ENCODE measurements at regions not wholly inside any gene's neighbourhood (a gene's known extent, or its start where the extent isn't known, plus 50 kb on each side); places are given as distances from the start of the nearest gene placed in this dataset.

DNA sequence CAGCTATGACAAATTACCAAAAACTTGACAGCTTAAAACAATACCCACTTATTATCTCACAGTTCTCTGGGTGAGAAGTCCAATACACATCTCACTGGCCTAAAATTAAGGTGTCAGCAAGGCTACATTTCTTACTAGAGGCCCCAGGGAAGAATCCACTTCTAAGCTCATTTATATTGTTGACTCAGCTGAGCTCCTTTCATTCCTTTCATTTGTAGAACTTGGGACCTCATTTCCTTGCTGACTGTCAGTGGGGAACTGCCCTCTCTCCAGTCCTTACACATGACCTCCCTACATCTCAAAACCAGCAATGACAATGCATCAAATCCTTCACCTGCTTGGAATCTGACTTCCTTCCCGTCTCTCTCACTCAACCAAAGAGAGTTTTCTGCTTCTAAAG lies 240.3 kb downstream of the IPMK start:
- no peaks in the 10 kb centered on the region for H3K27me3 ChIP-seq
- no peak for DNase-seq
- H3K36me3 ChIP-seq: no peaks in the 10 kb centered on the region
- H3K27ac ChIP-seq: no peak overlapping the region
- no peak overlapping the region for H3K9ac ChIP-seq (ENCODE audit: low read depth in 2 of 2, low read length in 2 of 2)
- no peak overlapping the region for H3K4me3 ChIP-seq
- H3K4me1 ChIP-seq: no peaks in the 10 kb centered on the region
- TF ChIP-seq, protein P1, sequence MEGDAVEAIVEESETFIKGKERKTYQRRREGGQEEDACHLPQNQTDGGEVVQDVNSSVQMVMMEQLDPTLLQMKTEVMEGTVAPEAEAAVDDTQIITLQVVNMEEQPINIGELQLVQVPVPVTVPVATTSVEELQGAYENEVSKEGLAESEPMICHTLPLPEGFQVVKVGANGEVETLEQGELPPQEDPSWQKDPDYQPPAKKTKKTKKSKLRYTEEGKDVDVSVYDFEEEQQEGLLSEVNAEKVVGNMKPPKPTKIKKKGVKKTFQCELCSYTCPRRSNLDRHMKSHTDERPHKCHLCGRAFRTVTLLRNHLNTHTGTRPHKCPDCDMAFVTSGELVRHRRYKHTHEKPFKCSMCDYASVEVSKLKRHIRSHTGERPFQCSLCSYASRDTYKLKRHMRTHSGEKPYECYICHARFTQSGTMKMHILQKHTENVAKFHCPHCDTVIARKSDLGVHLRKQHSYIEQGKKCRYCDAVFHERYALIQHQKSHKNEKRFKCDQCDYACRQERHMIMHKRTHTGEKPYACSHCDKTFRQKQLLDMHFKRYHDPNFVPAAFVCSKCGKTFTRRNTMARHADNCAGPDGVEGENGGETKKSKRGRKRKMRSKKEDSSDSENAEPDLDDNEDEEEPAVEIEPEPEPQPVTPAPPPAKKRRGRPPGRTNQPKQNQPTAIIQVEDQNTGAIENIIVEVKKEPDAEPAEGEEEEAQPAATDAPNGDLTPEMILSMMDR (IDR thresholded peaks at IDR 0.05): no peak
- no peaks in the 10 kb centered on the region for H3K9me3 ChIP-seq
- intact Hi-C loops (cut with DNase I): no loop called here

DNA sequence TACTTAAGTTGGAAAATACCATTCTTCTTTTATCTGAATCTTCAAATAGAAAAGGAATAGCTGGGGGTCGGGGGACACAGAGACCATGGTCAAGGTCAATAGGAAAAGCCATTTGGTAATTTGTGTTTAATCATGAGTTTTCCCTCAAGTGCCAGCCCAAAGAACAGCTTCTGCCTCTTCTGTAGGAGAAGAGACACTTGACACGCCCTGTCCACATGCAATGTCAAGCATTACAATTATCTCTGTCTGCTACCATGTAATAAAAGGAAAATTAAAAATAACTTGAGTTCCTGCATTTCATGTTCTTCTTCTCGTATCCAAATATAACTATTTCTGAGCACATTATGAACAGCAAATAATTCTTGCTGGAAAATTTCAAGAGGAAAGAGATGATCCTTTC lies 241.7 kb downstream of the IPMK start:
- Histone ChIP-seq H3K9ac (ENCODE audit: low read depth in 2 of 2, low read length in 2 of 2) (no peak overlapping the region), H3K27ac (no peak overlapping the region), H3K36me3 (no peaks in the 10 kb centered on the region), H3K9me3 (no peaks in the 10 kb centered on the region), H3K4me3 (no peak overlapping the region), H3K4me1 (no peaks in the 10 kb centered on the region), H3K27me3 (no peaks in the 10 kb centered on the region)
- DNase-seq: no peak
- TF ChIP-seq, protein P1 (IDR thresholded peaks at IDR 0.05): no peak
- intact Hi-C loops (cut with DNase I): no loop called here

DNA sequence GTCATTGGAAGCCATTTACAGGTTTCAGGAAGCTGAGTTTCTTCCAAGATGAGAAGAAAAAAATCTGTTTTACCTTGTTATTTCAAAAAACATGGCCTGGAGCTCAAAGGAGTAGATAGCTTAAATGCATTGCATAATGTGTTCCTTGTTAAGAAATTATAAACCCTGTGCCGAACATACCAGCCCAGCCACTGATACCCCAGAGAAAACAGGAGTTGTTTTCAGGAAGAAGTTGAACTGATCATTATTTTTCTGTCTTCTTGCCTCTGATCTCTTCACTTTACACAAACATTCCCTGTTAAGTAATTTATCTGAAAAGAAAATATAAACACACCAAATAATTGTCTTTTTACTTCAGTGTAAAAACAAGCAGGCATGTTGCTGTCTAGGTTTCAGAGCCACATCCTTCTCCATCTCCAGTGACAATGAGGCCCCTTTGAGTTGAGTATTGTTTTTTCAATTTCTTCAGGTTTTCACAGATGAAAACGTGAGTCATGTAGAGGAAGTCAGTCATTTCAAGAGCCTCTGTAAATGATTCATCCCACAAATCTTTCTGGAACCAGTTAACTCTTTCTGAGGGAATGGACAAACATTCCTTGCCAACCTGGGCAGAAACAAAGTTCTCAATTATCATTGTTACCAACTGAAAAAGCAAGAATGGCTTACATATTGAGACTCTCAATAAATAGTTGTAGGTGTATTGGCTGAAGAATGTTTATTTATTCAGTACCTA lies 244.2 kb downstream of the IPMK start:
- intact Hi-C loops (cut with DNase I): no loop called here
- no peaks in the 10 kb centered on the region for H3K4me1 ChIP-seq
- no peak overlapping the region for H3K27ac ChIP-seq
- no peak overlapping the region for H3K9ac ChIP-seq (ENCODE audit: low read depth in 2 of 2, low read length in 2 of 2)
- TF ChIP-seq, protein P1 (IDR thresholded peaks at IDR 0.05): no peak
- no peaks in the 10 kb centered on the region for H3K36me3 ChIP-seq
- no peak overlapping the region for H3K4me3 ChIP-seq
- no peak for DNase-seq
- H3K27me3 ChIP-seq: no peaks in the 10 kb centered on the region
- H3K9me3 ChIP-seq: no peaks in the 10 kb centered on the region

DNA sequence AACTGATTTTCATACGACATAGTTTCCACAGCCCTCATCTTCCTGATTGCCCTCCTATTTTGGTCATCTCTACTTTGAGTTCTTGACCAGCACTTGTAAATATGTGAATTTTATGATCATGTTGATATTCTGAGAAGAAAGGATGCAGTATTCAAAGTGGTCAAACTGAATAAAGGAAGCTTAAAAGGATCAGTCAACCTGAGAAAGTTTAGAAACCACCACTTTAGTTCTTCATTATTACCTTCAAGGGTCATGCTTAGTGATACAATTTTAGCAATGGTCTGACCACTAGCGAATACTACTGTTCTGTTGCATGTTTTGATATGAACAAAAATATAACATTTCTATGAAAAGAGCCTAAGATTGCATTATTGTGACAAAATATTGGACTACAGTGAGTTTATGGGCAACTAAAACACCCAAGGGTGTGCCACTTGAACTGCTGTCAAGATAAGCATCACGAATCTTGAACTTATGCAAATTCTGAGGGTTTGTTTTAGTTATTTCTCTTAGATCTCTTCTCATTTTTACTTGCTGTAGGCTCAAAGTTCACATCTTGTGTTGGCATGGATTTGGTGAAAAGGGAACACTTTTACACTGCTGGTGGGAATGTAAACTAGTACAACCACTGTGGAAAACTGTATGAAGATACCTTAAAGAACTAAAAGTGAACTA lies 247.7 kb downstream of the IPMK start:
- TF ChIP-seq, protein P1 (IDR thresholded peaks at IDR 0.05): no peak
- intact Hi-C loops (cut with DNase I): no loop called here

DNA sequence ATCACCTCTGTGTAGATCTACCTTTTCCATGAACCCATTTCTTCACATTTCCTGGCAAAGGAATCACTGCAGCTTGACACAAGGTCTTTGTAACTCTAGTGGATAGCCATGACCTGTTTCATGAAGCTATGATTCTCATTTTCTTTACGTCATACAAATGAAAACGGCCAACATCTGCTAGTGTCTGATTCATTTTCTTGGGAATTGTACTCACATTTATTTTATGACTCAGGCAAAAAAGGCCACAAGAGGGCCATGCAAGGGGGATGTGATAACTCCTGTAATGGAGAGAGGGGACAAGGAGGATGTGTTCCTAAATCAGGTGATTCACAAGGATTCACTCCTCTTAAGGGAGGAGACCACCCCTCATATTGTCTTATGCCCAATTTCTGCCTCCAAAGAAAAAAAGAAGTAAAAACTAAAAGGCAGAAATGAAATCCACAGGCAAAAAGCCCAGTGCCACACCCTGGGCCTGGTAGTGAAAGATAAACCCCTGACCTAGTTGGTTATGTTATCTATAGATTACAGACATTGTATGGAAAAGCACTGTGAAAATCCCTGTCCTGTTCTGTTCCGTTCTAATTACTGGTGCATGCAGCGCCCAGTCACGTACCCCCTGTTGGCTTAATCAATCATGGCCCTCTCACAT lies 249.9 kb downstream of the IPMK start:
- TF ChIP-seq, protein P1 (IDR thresholded peaks at IDR 0.05): no peak
- Histone ChIP-seq H3K27ac (no peak overlapping the region), H3K4me3 (no peak overlapping the region), H3K36me3 (no peaks in the 10 kb centered on the region), H3K27me3 (no peaks in the 10 kb centered on the region), H3K4me1 (no peaks in the 10 kb centered on the region), H3K9me3 (no peaks in the 10 kb centered on the region), H3K9ac (ENCODE audit: low read depth in 2 of 2, low read length in 2 of 2) (no peak overlapping the region)
- intact Hi-C loops (cut with DNase I): no loop called here
- DNase-seq: no peak

More for the DNA sequence above, 247.7 kb downstream of the IPMK start:
- no peaks in the 10 kb centered on the region for H3K4me1 ChIP-seq
- no peaks in the 10 kb centered on the region for H3K27me3 ChIP-seq
- no peak overlapping the region for H3K4me3 ChIP-seq
- H3K9me3 ChIP-seq: no peaks in the 10 kb centered on the region
- no peak for DNase-seq
- no peaks in the 10 kb centered on the region for H3K36me3 ChIP-seq
- no peak overlapping the region for H3K27ac ChIP-seq
- no peak overlapping the region for H3K9ac ChIP-seq (ENCODE audit: low read depth in 2 of 2, low read length in 2 of 2)
